ENCODE measurements at regions not wholly inside any gene's neighbourhood (a gene's known extent, or its start where the extent isn't known, plus 50 kb on each side); places are given as distances from the start of the nearest gene placed in this dataset.
"Not testable (repeated sequence)": the region's sequence is repeated elsewhere in the genome, so short reads cannot be mapped to it uniquely, and the experiment has no call there.

DNA sequence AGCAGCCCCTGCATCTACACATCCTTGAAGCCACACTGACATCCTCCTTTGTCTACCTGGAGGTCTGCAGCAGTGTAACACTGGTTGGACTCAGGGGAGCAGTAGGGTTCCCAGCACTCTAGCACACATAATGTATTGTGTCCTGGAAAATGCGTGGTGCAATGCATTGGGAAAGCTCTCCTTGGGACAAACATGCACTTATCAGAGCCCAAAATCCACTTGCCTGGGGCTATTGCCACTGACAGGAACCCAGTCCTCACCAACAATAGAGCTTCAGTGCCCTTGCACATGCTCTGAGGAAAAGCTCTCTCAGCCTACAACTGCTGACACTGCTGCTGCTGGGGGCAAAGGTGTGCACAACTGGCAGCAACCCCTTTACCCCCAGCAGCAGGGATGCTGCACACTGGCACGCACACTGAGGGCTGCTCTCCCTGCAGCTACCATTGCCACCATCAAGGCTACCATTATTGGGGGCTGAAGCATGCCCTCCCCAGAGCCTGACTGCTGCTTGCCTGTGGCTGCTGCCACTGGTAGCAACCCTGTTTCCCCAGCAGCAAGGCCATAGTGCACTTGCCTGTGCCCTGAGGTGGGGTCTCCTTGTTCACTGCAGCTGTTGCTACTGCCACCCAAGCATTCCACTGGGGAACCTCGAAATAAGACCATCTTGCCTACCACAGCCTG lies 221.9 kb downstream of the SLC38A4 start:
- ChIA-PET CTCF (no interaction called here), POLR2A (no interaction called here)
- intact Hi-C loops (cut with micrococcal nuclease): no loop called here
- Mint-ChIP-seq H3K36me3 (ENCODE audit: low read depth) (peaks cover 10% of the 10 kb centered on the region), H3K9me3 (peaks cover 14% of the 10 kb centered on the region), H3K27me3 (no peaks in the 10 kb centered on the region), H3K27ac (no peak overlapping the region), H3K4me1 (no peaks in the 10 kb centered on the region), H3K4me3 (no peak overlapping the region)
- TF ChIP-seq, protein P1, sequence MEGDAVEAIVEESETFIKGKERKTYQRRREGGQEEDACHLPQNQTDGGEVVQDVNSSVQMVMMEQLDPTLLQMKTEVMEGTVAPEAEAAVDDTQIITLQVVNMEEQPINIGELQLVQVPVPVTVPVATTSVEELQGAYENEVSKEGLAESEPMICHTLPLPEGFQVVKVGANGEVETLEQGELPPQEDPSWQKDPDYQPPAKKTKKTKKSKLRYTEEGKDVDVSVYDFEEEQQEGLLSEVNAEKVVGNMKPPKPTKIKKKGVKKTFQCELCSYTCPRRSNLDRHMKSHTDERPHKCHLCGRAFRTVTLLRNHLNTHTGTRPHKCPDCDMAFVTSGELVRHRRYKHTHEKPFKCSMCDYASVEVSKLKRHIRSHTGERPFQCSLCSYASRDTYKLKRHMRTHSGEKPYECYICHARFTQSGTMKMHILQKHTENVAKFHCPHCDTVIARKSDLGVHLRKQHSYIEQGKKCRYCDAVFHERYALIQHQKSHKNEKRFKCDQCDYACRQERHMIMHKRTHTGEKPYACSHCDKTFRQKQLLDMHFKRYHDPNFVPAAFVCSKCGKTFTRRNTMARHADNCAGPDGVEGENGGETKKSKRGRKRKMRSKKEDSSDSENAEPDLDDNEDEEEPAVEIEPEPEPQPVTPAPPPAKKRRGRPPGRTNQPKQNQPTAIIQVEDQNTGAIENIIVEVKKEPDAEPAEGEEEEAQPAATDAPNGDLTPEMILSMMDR (IDR thresholded peaks at IDR 0.05): no peak
- ATAC-seq (ENCODE audit: low read depth) (no peak), DNase-seq (no peak)

DNA sequence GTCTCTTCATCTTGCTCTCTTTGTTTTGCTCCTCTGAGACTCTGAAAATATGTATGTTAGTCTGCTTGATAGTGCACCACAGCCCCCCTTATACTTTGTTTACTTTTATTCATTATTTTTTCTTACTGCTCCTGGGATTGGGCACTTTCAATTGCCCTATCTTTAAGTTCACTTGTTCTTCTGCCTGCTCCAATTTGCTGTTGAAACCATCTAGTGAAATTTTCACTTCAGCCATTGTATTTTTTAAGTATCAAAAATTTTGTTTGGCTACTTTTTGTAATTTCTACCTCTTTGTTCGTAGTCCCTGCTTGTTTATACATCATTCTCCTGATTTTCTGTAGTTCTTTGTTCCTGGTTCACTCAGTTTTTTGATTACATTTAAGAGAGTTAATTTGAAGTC lies 223.3 kb downstream of the SLC38A4 start:
- H3K4me3 Mint-ChIP-seq: no peak overlapping the region
- H3K9me3 Mint-ChIP-seq: peaks cover 18% of the 10 kb centered on the region
- ATAC-seq (ENCODE audit: low read depth) (no peak), DNase-seq (no peak)
- H3K4me1 Mint-ChIP-seq: no peaks in the 10 kb centered on the region
- TF ChIP-seq, protein P1 (IDR thresholded peaks at IDR 0.05): no peak
- POLR2A ChIA-PET: no interaction called here
- peaks cover 10% of the 10 kb centered on the region for H3K36me3 Mint-ChIP-seq (ENCODE audit: low read depth)
- H3K27me3 Mint-ChIP-seq: no peaks in the 10 kb centered on the region
- intact Hi-C loops (cut with micrococcal nuclease): no loop called here
- no peak overlapping the region for H3K27ac Mint-ChIP-seq
- CTCF ChIA-PET: no interaction called here

DNA sequence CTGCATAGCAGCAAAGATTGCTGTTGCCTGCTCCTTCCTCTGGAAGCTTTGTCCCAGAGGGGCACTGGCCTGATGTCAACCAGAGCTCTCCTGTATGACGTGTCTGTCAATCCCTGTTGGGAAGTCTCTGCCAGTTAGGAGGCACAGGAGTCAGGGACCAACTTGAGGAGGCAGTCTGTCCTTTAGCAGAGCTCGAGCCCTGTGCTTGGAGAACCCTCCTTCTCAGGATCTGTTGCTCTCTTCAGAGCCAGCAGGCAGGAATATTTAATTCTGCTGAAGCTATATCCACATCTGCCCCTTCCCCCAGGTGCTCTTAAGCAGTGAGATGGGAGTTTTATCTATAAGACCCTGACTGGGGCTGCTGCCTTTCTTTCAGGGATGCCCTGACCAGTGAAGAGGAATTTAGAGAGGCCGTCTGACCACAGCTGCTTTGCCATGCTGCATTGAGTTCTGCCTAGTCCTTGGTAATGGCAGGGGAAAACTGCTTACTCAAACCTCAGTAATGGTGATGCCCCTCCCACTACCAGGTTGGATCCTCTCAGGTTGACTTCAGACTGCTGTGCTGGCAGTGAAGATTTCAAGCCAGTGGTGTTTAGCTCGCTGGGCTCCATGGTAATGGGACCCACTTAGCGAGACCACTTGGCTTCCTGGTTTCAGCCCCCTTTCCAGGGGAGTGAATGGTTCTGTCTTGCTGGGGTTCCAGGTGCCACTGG lies 218.6 kb upstream of the SLC38A2 start:
- Mint-ChIP-seq H3K36me3 (ENCODE audit: low read depth) (peaks cover 4% of the 10 kb centered on the region), H3K27me3 (no peaks in the 10 kb centered on the region), H3K27ac (no peak overlapping the region), H3K9me3 (peaks cover 13% of the 10 kb centered on the region), H3K4me3 (no peak overlapping the region), H3K4me1 (peaks cover 17% of the 10 kb centered on the region)
- intact Hi-C loops (cut with micrococcal nuclease): no loop called here
- DNase-seq (no peak), ATAC-seq (ENCODE audit: low read depth) (no peak)
- CTCF ChIA-PET: no interaction called here
- TF ChIP-seq, protein P1 (IDR thresholded peaks at IDR 0.05): no peak
- POLR2A ChIA-PET: no interaction called here

DNA sequence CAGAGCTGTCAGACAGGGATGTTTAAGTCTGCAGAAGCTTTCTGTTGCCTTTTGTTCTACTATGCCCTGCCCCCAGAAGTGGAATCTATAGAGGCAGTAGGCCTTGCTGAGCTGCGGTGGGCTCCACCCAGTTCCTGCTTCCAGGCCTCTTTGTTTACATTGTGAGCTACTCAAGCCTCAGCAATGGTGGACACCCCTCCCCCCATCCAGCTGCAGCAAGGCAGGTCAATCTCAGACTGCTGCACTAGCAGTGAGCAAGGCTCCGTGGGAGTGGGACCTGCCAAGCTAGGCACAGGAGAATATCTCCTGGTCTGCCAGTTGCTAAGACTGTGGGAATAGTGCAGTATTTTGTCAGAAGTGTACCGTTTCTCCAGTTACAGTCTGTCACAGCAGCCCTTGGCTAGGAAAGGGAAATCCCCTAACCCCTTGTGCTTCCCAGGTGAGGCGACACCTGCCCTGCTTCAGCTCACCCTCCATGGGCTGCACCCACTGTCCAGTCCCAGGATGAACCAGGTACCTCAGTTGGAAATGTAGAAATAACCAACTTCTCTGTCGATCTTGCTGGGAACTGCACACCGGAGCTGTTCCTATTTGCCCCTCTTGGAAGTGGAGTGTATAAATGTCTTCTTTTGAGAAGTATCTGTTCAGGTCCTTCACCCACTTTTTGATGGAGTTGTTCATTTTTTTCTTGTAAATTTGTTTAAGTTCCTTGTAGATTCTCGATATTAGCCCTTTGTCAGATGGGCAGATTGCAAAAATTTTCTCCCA lies 213.5 kb upstream of the SLC38A2 start:
- Mint-ChIP-seq H3K36me3 (ENCODE audit: low read depth) (peaks cover 19% of the 10 kb centered on the region), H3K4me1 (peaks cover 33% of the 10 kb centered on the region), H3K27me3 (no peaks in the 10 kb centered on the region), H3K4me3 (no peak overlapping the region), H3K9me3 (peaks cover 24% of the 10 kb centered on the region), H3K27ac (no peak overlapping the region)
- ChIA-PET CTCF (no interaction called here), POLR2A (no interaction called here)
- TF ChIP-seq, protein P1 (IDR thresholded peaks at IDR 0.05): no peak
- ATAC-seq (ENCODE audit: low read depth) (no peak), DNase-seq (no peak)
- intact Hi-C loops (cut with micrococcal nuclease): no loop called here

DNA sequence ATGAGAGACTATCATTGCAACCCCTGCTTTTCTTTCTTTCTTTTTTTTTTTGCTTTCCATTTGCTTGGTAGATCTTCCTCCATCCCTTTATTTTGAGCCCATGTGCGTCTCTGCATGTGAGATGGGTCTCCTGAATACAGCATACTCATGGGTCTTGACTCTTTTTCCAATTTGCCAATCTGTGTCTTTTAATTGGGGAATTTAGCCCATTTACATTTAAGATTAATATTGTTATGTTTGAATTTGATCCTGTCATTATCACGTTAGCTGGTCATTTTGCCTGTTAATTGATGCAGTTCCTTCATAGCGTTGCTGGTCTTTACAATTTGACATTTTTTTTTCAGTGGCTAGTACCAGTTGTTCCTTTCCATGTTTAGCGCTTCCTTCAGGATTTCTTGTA lies 211.5 kb upstream of the SLC38A2 start:
- DNase-seq; POLR2A ChIA-PET; ATAC-seq (ENCODE audit: low read depth); H3K4me3 Mint-ChIP-seq; H3K27me3 Mint-ChIP-seq; intact Hi-C loops (cut with micrococcal nuclease); H3K27ac Mint-ChIP-seq; CTCF ChIA-PET: not testable (repeated sequence)
- Mint-ChIP-seq H3K9me3 (peaks cover 24% of the 10 kb centered on the region), H3K4me1 (peaks cover 34% of the 10 kb centered on the region), H3K36me3 (ENCODE audit: low read depth) (peaks cover 19% of the 10 kb centered on the region)

DNA sequence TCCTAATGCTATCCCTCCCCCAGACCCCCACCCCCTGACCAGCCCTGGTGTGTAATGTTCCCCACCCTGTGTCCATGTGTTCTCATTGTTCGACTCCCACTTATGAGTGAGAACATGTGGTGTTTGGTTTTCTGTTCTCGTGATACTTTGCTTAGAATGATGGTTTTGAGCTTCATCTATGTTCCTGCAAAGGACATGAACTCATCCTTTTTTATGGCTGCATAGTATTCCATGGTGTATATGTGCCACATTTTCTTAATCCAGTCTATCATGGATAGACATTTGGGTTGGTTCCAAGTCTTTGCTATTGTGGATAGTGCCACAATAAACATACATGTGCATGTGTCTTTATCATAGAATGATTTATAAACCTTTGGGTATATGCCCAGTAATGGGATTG lies 209.4 kb upstream of the SLC38A2 start:
- H3K27ac Mint-ChIP-seq; ATAC-seq (ENCODE audit: low read depth); intact Hi-C loops (cut with micrococcal nuclease); H3K27me3 Mint-ChIP-seq; CTCF ChIA-PET; H3K4me3 Mint-ChIP-seq; POLR2A ChIA-PET; DNase-seq: not testable (repeated sequence)
- Mint-ChIP-seq H3K9me3 (peaks cover 21% of the 10 kb centered on the region), H3K4me1 (peaks cover 27% of the 10 kb centered on the region), H3K36me3 (ENCODE audit: low read depth) (peaks cover 19% of the 10 kb centered on the region)
